Heart left ventricle (tissue), 16 donors: ENCODE measurements at regions not wholly inside any gene's neighbourhood (a gene's known extent, or its start where the extent isn't known, plus 50 kb on each side); places are given as distances from the start of the nearest gene placed in this dataset.
A peak's percentile ranks its signal among the peaks of the same experiment; 100 is the strongest.

Source experiments
- ATAC-seq, 4 donors: fragments of 200-7000 bp; cut with Tn5 transposase; one replicate each; pipeline ENCODE4 v1.9.1; 2020 to 2022; ENCODE audit warnings: moderate library complexity in 4 of 4, mild to moderate bottlenecking in 3 of 4, moderate number of reproducible peaks in 1 of 4
- DNase-seq, 5 donors: peaks; one replicate each; pipeline ENCODE4 v3.0.0-alpha.2; 2020
- H3K27ac ChIP-seq, 12 donors: fragments of 200-600 bp; sonication (generic) in 4 of 12; one replicate each; pipeline versions ENCODE4 v1.5.0 to v1.8.0; 2016 to 2022; ENCODE audit warnings: mild to moderate bottlenecking in 2 of 12
- H3K27me3 ChIP-seq, 9 donors: fragments of 200-600 bp; sonication (generic) in 2 of 9; one replicate each; pipeline versions ENCODE4 v1.5.1 to v1.8.0; 2016 to 2022; ENCODE audit warnings: mild to moderate bottlenecking in 3 of 9
- H3K36me3 ChIP-seq, 9 donors: fragments of 200-600 bp; sonication (generic) in 2 of 9; one replicate each; pipeline versions ENCODE4 v1.5.0 to v1.8.0; 2018 to 2022; ENCODE audit warnings: mild to moderate bottlenecking in 2 of 9
- H3K4me1 ChIP-seq, 12 donors: fragments of 200-600 bp; sonication (generic) in 4 of 12; one replicate each; pipeline versions ENCODE4 v1.5.0 to v1.8.0; 2016 to 2022; ENCODE audit warnings: mild to moderate bottlenecking in 3 of 12
- H3K4me3 ChIP-seq, 12 donors: fragments of 200-600 bp; sonication (generic) in 4 of 12; one replicate each; pipeline versions ENCODE4 v1.5.0 to v1.8.0; 2017 to 2022; ENCODE audit warnings: mild to moderate bottlenecking in 9 of 12, moderate library complexity in 4 of 12
- H3K9me3 ChIP-seq, 12 donors: fragments of 200-600 bp; sonication (generic) in 4 of 12; one replicate each; pipeline versions ENCODE4 v1.5.0 to v1.8.0; 2016 to 2022; ENCODE audit warnings: mild to moderate bottlenecking in 1 of 12
- CTCF ChIP-seq, 12 donors: fragments of 200-600 bp; sonication (generic) in 4 of 12; IDR thresholded peaks; one replicate each; pipeline versions ENCODE4 v1.5.0 to v1.8.0; 2018 to 2022; ENCODE audit warnings: antibody characterized with exemption in 12 of 12, mild to moderate bottlenecking in 5 of 12
- POLR2A ChIP-seq, 2 donors: fragments of 450-650 bp; IDR thresholded peaks; one replicate each; pipeline ENCODE4 v1.6.1; 2017; ENCODE audit warnings: antibody characterized with exemption in 2 of 2, mild to moderate bottlenecking in 2 of 2, moderate library complexity in 2 of 2
- WGBS, 4 donors: extraction: QIAGEN DNeasy Blood & Tissue Kit in 2 of 4; methylation state at CpG; one replicate each; pipeline versions ENCODE4 v1.1.5 to v1.1.7; 2013 to 2018; 5-methylcytosine and 5-hydroxymethylcytosine counted together
- intact Hi-C, 10 donors: fragments of 100-400 bp; cut with DNase I; formaldehyde crosslinking; loops; one replicate each; pipeline versions ENCODE4 v1.11.1 to v1.14.2; 2022
- donor health status: ischemic (EF 13 %, LVEDD 7.1; RV severe dilation, severe dysfunction).
- donor health status: healthy with polysubstance abuse.
- donor health status: DM: no; HTN: yes; CAD: no.
- donor health status: DM: no; HTN: no; CAD: no.
- donor health status: ischemic (EF 25% LVEDD 6.9; RV normal size, moderate dysfunction).
- donor health status: ischemic (EF 25% LVEDD 5.7; RV mildly dilated, moderate dysfunction).
- donor health status: healthy.
- donor health status: DM: yes; HTN: yes; CAD: no.
- donor health status: ischemic (EF 35%, LVEDD 5.7; RV mildly dilated, moderate dysfunction).
- donor health status: nonischemic (EF 11% LVEDD 7.7; RV severe dilation, severe dysfunction).
- donor health status: DM: yes; HTN: yes; CAD: no.
- donor health status: PGD.
- donor health status: ischemic (EF 29% LVEDD 5.4; RV normal size, mild dysfunction).
- donor health status: nonischemic (EF 23%, LVEDD 6.1; RV moderate dilation, normal function).

GRCh38 chr4:126610933-126611332 lies 1021.8 kb upstream of the INTU start:
- Histone ChIP-seq H3K4me3 (no peak overlapping the region), H3K36me3 (no peaks in the 10 kb centered on the region), H3K27ac (no peak overlapping the region), H3K9me3 (no peaks in the 10 kb centered on the region), H3K27me3 (no peaks in the 10 kb centered on the region), H3K4me1 (no peaks in the 10 kb centered on the region)
- TF ChIP-seq POLR2A (IDR thresholded peaks at IDR 0.05), result no peak
- TF ChIP-seq CTCF (IDR thresholded peaks at IDR 0.05), result no peak
- intact Hi-C loops, result no loop called here
- ATAC-seq (no peak), DNase-seq (no peak)
- WGBS, 4 donors, result 40 to 63% (median 49%) methylated on average over 1 of the region's 1 CpG

- Histone ChIP-seq H3K4me3 (no peak overlapping the region), H3K36me3 (no peaks in the 10 kb centered on the region), H3K27ac (no peak overlapping the region), H3K4me1 (no peaks in the 10 kb centered on the region), H3K27me3 (no peaks in the 10 kb centered on the region), H3K9me3 (no peaks in the 10 kb centered on the region)
- 59 to 70% (median 64%) methylated on average over 4 of the region's 4 CpGs for WGBS, 4 donors
- DNase-seq (no peak), ATAC-seq (no peak)
- intact Hi-C loops, result no loop called here
- TF ChIP-seq CTCF (IDR thresholded peaks at IDR 0.05), result no peak
- TF ChIP-seq POLR2A (IDR thresholded peaks at IDR 0.05), result no peak
Measured at GRCh38 chr4:126611900-126612299, 1020.9 kb upstream of the INTU start.

- DNase-seq (no peak), ATAC-seq (no peak)
- H3K36me3 ChIP-seq, result no peaks in the 10 kb centered on the region
- intact Hi-C loops, result no loop called here
- H3K4me1 ChIP-seq, result no peaks in the 10 kb centered on the region
- TF ChIP-seq CTCF (IDR thresholded peaks at IDR 0.05), result no peak
- TF ChIP-seq POLR2A (IDR thresholded peaks at IDR 0.05), result no peak
- H3K4me3 ChIP-seq, result no peak overlapping the region
- H3K9me3 ChIP-seq, result no peaks in the 10 kb centered on the region
- H3K27ac ChIP-seq, result no peak overlapping the region
- no peaks in the 10 kb centered on the region for H3K27me3 ChIP-seq
- WGBS, 4 donors, result 73 to 79% (median 77%) methylated on average over 8 of the region's 8 CpGs
Measured at GRCh38 chr4:126614356-126614855, 1018.4 kb upstream of the INTU start.

GRCh38 chr4:126616795-126617194 lies 1016.0 kb upstream of the INTU start:
- TF ChIP-seq CTCF (IDR thresholded peaks at IDR 0.05), result no peak
- TF ChIP-seq POLR2A (IDR thresholded peaks at IDR 0.05), result no peak
- ATAC-seq (peak in 1 of 4 donors; percentile 24), DNase-seq (peak in 1 of 5 donors; percentile 51)
- Histone ChIP-seq H3K4me1 (no peaks in the 10 kb centered on the region), H3K36me3 (no peaks in the 10 kb centered on the region), H3K27ac (no peak overlapping the region), H3K4me3 (no peak overlapping the region), H3K9me3 (no peaks in the 10 kb centered on the region), H3K27me3 (no peaks in the 10 kb centered on the region)
- intact Hi-C loops, result no loop called here
- 83 to 97% (median 93%) methylated on average over 2 to 3 of the region's 3 CpGs for WGBS, 4 donors
